Activated CD8-positive, alpha-beta memory T cell treated with anti-CD3 and anti-CD28 coated beads, Interleukin-2, amount 50 U/mL, for 24 hours (primary cell): ENCODE measurements at regions not wholly inside any gene's neighbourhood (a gene's known extent, or its start where the extent isn't known, plus 50 kb on each side); places are given as distances from the start of the nearest gene placed in this dataset.

Source experiments
- DNase-seq: peaks from one replicate; pipeline ENCODE4 v3.0.0-alpha.2; 2020; ENCODE audit errors: extremely low read depth

- DNase-seq = no peak
Measured at GRCh38 chr4:89422441-89422990, 114.9 kb upstream of the GPRIN3 start.

DNA sequence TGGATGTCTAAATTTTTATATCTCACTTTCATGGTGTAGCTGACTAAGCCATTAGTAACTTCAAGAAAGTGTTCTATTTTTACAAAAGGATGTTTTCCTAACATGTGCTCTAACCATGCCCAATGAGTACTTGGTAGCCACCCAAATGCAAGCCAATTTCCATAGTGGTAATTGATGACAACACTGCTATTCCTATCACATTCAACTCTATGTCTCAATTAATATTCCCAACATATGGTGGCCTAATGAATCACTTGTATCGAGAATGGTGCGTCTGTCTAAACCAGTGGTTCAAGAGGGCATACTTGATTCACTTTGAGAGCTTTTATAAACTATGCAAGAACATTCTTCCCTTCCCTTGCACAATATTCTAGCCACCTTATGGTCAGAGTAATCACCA lies 112.9 kb upstream of the GPRIN3 start:
- DNase-seq = no peak

GRCh38 chr4:89419111-89419695 lies 111.6 kb upstream of the GPRIN3 start:
- no peak for DNase-seq

DNA sequence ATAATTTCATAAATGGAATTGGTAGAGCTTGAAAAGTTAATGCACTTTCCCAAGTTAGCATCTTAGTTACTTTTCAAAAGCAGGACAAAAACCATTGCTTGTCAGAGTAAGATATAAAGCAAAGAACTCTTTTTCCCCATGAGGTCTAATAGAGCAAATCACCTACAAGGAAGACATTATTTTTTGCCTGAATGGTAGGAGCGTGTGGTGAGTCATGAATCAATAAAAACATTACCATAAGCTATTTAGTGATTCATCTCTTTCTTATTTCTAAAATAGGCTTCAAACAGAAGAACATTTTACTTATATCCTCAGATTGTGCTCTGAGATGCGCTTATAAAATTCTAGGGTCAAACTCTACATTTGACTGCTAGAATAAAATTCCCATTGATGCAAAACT lies 109.4 kb upstream of the GPRIN3 start:
- no peak for DNase-seq

DNA sequence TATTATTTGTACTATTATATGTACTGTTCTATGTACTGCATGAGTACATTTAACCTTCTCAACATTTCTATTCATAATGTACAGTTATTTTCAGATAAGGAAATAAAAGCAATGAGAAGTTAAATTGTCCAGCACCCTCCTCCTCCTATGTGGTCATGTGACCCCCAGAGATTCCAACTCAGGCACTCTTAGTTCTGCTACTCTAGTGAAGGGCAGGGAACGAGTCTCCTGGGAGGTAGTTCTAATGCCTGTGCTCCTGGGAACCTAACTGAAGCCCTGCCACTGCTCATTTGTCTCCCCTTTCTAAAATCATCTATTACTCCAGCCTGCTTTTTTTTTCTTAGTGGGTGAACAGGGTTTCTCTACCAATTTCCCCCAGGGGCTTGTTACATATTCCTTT lies 105.9 kb upstream of the GPRIN3 start:
- DNase-seq = no peak

- DNase-seq = no peak
Measured at GRCh38 chr4:89411539-89412309, 104.1 kb upstream of the GPRIN3 start.

GRCh38 chr4:89410687-89411086 lies 103.1 kb upstream of the GPRIN3 start:
- DNase-seq = no peak

DNA sequence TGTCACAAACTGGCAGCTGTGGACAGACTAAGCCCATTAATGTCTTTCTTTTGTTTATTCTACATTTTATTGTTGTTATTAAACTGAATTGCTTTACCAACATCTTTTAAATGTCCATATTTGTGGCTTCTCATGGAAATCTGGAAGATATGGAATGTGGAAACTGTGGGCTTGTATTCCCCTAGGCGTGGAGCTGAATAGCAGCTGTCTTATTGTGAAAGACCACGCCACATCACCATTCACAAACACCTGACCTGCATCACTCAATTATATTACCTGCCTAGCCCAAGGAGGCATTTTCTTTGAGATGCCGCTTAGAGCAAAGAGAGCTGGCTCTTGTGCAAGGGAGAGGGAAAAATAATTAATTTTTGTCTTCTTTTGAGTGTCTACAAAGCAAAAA lies 96.9 kb upstream of the GPRIN3 start:
- DNase-seq = no peak

- no peak for DNase-seq
Measured at GRCh38 chr4:89403826-89404225, 96.2 kb upstream of the GPRIN3 start.

DNA sequence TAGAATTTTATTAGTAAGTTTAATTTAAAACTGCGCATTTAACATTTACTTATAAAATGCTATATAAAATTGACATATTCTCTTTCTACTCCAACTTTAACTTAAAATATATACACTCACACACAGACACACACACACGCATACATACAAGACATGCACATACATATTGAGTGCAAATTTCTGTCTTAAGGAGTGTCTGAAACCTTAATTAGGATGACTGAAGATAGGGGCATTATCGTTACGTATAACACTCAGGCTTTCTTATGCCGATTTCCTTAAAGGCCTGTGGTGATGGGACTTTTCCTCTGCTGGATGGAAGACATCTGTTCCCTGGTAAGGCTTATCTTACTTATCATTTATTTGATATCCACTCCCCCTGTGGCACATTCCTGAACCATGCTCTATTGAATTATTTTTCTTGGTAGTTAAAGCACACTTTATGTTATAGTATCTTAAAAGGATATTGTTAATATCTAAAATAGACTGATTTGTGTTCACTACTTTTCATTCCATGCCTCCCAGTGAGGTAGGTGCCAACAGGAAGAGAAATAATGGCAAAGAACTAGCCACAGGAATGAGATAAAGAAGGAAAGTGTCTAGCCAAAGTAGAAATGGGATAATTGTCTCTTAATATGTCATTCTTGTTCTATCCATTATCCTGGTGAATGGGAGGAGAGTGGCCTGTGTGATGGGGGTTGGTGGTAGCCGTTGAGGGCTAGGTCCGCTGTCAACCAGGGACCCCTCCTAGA lies 92.9 kb upstream of the GPRIN3 start:
- DNase-seq = no peak

GRCh38 chr4:89398644-89399043 lies 91.0 kb upstream of the GPRIN3 start:
- no peak for DNase-seq

DNA sequence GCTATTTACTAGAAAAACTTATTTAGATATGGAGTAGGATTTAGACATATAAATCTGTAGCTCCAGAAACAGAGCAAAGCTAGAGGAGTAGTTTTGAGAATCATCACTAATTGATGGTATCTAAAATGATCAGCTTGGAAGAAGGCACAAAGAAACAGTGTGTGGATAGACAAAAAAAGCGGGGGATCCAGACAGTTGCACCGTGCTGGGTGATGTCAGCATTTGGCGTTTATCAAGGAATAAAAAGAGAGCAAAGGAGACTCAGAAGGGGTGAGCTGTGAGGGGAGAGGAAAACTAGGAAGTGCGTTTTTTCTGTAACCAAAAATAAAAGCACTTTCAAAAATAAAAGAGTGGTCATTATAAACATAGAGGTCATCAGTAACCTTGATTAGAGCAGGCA lies 90.5 kb upstream of the GPRIN3 start:
- DNase-seq = no peak

GRCh38 chr4:89397441-89397840 lies 89.8 kb upstream of the GPRIN3 start:
- DNase-seq = no peak

DNA sequence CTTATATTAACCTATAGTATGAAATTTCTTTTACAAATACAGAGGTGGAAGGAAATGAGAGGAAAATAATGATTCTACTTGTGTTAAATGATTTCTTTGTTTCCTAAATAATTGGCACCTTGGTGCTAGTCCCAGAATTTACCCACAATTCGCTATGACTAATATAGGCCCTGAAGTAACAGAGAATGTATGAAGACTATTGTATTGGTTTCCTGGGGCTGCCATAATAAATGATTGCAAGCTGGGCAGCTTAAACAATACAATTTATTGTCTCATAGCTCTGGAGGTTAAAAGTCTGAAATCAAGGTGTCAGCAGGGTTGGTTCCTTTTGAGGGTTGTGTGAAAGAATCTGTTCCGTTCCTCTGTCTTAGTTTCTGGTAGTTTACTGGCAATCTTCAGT lies 74.8 kb upstream of the GPRIN3 start:
- no peak for DNase-seq

GRCh38 chr4:89380980-89381379 lies 73.4 kb upstream of the GPRIN3 start:
- no peak for DNase-seq

GRCh38 chr4:89379511-89380044 lies 72.0 kb upstream of the GPRIN3 start:
- no peak for DNase-seq

GRCh38 chr4:89373394-89373793 lies 65.8 kb upstream of the GPRIN3 start:
- DNase-seq = no peak

DNA sequence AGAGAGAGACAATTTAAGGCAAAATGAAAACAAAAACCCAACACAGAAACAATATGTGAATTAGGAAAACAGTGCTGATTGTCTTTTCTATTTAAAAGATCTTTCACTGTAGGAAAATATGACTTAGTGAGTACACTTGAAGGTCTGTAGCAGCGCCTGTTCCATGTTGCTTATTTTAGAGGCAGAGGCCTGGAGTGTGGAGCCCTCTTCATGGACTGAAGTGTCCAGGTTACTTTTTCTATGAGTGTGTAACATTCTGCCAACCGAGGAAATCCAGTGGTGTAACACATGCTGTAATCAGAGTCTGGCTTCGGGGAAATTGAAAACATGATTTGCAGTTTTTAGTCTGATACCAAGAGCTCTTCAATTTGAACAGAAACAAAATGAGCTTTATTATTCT lies 64.0 kb upstream of the GPRIN3 start:
- no peak for DNase-seq

DNA sequence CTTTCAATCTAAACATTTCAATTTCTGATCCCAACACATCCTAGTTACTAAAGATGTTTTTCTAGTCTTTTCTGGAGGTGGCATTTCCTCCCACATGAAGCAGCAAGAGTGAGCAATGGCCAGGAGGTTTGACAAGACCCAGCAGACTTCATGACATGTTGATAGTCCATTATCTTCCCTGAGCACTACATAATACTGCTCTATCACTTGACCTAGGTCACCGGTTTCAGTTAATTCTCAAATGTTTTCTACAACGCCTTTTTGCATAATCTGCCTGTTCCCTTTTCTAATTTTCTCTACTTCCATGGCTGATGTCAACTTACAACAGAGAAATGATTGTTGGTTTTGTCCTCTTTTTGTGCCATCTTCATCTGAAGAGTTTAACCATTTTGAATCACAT lies 62.0 kb upstream of the GPRIN3 start:
- DNase-seq = no peak

- DNase-seq = no peak
Measured at GRCh38 chr4:89368861-89369260, 61.3 kb upstream of the GPRIN3 start.

DNA sequence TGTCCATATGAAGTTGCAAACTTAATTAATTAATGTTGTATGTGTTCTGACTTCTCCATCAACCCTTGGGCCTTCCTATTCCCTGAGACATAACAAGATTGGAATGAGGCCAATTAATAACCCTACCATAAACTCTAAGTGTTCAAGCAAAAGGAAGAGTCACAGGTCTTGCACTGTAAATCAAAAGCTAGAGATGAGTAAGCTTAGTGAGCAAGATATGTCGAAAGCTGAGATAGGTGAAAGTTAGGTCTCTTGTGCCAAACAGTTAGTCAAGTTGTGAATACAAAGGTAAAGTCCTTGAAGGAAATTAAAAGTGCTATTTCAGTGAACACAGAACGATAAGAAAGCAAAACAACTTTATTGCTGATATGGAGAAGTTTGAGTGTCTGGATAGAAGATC lies 58.2 kb upstream of the GPRIN3 start:
- DNase-seq = no peak

DNA sequence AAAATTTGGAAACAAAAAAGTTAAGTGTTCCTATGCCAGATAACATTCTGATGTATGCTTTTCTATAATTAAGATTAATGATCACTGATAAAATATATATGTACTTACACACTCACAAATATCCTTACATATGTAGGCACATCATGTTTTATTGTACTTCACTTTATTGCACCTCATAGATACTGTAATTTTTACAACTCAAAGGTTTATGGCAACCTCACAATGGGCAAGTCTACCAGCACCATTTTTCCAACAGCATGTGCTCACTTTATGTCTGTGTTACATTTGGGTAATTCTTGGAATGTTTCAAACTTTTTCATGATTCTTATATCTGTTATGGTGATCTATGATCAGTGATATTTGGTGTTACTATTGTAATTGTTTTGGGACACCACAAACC lies 57.8 kb upstream of the GPRIN3 start:
- DNase-seq = no peak

DNA sequence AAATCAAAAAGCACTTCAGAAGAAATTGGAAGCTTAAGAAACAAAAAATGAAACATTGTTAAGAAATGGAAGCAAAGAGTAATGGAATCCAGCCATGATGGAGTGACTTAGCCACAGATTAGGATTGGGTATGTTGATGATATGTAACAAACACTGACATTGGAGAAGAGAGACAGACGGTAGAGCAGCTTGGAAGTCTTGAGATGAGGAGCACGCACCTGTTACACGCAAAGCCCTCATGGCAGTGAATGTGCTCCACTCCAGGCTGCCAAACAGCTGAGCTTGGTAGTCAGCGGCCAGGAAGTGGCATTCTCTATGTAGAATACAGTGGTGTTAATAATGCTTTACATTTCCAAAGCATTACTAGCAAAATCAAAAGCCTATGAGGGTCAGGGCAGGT lies 56.9 kb upstream of the GPRIN3 start:
- DNase-seq = no peak
